GM12873 (cell line): ENCODE measurements at regions not wholly inside any gene's neighbourhood (a gene's known extent, or its start where the extent isn't known, plus 50 kb on each side); places are given as distances from the start of the nearest gene placed in this dataset.

Experiments
- CTCF ChIP-seq: IDR thresholded peaks from 2 replicates; pipeline ENCODE4 v1.5.1; 2012; ENCODE audit warnings: low read depth, mild to moderate bottlenecking, moderate library complexity, low read length, control low read depth; ENCODE audit not compliant: insufficient read depth; ENCODE audit errors: missing control alignments

- TF ChIP-seq CTCF, result no peak
These were observed 253.2 kb upstream of the COL3A1 start for GRCh38 chr2:188720811-188721605.

DNA sequence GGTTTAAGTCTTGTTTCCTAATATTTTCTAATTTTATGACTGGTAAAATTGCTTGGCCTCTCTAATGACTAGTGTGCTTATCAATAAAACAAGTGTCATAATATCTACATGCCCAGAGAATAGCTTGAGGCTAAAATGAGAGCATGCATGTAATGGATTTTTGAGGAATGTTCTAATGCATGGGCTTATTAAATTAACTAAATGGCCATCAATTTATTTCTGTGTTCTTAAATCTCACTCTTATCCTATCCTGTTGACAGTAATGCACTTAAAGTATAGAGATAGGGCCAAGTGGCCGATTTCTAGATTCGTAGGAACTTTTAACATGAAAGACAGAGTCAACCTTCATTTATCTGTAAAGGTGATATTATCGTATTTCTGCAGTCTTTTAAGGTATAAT, 252.4 kb upstream of the COL3A1 start:
- TF ChIP-seq CTCF, result no peak

- no peak for TF ChIP-seq CTCF
These were observed 248.3 kb upstream of the COL3A1 start for GRCh38 chr2:188725746-188726360.

DNA sequence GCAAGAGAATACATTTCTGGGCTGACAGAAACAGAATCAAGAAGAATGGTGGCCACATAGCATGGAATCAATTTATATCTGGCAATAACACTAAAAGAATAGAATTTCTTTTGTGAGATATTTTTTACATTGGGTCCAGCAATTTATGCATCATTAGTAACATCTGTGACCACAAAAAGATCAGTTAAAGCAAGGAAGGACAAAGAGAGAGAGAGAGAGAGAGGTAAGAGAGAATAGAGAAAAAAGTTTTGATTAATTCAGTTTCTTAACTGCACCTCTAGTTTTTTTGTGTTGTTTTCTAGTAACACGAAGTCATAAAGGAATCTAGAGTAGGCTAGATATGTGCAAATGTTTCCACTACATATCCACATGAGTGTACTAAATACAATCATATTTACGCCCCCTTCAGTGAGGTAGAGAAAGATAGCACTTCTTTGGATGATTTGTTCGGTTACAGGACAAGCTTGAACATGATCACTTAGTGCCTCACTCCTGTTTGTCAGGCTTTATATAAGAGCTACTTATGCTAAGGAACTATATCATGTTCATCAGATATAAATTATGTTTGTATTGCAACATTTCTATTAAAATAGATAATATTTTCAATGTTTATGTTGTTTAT, 247.4 kb upstream of the COL3A1 start:
- no peak for TF ChIP-seq CTCF

GRCh38 chr2:188727846-188728245, 246.3 kb upstream of the COL3A1 start:
- TF ChIP-seq CTCF, result no peak

GRCh38 chr2:188734691-188735090, 239.5 kb upstream of the COL3A1 start:
- TF ChIP-seq CTCF, result no peak

DNA sequence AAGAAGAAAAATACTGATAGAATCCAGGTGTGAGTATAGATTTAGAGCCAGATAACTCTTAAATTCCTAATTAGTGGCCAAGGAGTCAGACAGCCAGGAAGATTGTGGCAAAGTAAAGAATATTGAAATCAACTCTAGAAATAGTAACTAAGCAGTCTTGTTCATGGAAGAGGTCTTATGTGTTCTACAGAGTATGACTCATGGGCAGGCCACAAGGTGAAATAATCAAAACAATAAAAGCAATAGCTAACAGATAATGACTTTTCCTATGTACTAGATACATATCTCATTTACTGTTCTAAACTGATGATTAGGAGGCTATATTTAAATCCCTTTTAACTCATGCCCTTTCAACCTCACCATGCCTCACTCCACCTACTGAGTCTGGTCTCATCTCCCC, 227.4 kb upstream of the COL3A1 start:
- TF ChIP-seq CTCF, result no peak
